GM12801 (cell line): ENCODE measurements at regions not wholly inside any gene's neighbourhood (a gene's known extent, or its start where the extent isn't known, plus 50 kb on each side); places are given as distances from the start of the nearest gene placed in this dataset.

Source experiments
- TF ChIP-seq, protein P1 (sequence below): IDR thresholded peaks from one replicate; pipeline ENCODE4 v1.5.1; 2011; ENCODE audit warnings: control low read depth; ENCODE audit not compliant: insufficient read length; ENCODE audit errors: extremely low read depth

- TF ChIP-seq, protein P1, sequence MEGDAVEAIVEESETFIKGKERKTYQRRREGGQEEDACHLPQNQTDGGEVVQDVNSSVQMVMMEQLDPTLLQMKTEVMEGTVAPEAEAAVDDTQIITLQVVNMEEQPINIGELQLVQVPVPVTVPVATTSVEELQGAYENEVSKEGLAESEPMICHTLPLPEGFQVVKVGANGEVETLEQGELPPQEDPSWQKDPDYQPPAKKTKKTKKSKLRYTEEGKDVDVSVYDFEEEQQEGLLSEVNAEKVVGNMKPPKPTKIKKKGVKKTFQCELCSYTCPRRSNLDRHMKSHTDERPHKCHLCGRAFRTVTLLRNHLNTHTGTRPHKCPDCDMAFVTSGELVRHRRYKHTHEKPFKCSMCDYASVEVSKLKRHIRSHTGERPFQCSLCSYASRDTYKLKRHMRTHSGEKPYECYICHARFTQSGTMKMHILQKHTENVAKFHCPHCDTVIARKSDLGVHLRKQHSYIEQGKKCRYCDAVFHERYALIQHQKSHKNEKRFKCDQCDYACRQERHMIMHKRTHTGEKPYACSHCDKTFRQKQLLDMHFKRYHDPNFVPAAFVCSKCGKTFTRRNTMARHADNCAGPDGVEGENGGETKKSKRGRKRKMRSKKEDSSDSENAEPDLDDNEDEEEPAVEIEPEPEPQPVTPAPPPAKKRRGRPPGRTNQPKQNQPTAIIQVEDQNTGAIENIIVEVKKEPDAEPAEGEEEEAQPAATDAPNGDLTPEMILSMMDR = no peak
These were observed 81.3 kb upstream of the NT5E start for GRCh38 chr6:85368631-85369030.

- TF ChIP-seq, protein P1 = no peak
These were observed 85.5 kb upstream of the NT5E start for GRCh38 chr6:85364344-85364743.

- TF ChIP-seq, protein P1 = no peak
These were observed 86.0 kb upstream of the NT5E start for GRCh38 chr6:85363870-85364269.

DNA sequence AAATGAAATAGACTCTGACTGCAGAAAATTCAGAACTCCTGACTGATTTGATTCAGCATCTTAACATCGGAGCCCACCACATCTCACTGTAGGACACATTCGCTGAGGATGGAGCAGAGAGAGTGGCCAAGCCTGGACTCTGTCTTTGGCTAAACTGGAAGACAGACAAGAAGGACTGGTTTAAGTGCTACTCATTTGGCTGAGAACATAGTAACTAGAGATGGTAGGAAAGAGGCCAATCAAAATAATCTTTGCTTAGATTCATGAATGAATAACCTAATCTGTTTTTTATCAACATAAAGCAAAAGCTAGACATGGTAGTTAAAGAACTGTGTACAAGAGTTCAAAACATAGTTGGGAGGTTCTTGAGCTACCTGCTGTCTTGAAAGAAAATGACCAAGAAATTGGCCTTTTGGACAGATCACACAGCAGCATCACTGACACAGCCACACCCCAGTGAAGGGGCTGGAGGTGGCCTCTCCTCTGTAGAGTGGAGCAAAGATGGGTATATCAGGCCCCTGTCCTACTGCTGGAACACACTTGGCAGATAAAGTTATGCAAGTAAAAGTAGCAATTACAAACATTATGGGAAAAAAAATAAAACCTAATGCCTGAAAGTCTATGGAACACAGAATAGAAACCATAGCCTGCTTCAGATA lies 87.1 kb upstream of the NT5E start:
- TF ChIP-seq, protein P1 = no peak

DNA sequence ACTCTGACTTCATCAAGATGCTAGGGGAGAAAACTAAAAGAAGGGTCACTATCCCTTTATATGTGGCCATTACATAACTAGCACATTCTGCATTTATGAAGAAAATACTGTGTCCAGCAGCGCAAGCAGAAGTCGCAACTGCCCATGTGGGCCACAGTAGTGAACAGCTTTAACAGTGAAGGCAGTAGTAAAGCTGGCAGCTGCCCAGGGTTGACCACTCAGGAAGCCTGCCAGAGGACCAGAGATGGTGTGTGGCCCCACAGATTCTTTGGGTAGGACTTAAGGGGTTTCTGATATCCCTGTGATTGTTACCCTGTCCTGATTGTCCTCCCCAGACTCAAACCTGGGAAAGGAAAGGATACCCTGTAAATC lies 88.3 kb upstream of the NT5E start:
- TF ChIP-seq, protein P1 = no peak

DNA sequence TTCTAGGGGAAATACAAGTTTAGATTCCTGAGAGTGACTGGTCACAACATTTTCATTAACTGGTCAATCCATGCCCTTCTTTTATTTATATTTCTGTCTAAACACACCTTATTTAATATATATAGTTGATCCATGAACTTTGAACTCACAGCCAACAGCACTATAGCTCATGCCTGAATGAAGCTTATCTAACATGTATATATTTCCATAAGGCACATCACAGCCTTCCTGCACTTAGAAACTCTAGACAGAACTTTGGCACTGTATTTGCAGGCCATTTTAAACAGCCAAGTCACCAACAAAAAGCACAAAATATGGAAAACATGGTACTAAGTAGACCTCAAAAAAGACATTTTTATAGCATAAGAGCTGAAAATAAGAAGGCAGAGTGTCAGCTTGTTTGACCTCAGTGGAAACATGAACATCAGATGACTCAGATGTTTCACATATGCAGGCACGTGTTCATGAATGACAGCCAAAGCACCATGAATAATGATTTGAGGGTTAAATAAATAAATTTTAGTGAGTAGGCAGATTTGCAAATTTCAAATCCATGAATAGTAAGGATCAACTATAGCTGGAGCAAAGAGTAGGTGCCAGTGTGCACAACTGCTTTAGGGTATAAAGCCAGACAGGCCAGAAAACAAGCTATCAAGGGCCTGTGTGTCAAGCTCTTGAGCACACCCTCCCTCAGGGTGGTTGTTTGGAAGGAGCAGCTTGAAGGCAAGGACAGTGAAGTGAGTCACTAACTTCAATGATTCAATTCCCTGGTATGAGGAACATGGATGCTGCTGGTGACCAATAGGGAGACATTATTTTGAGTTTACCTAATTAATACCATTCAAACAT lies 88.9 kb upstream of the NT5E start:
- TF ChIP-seq, protein P1 = no peak

- TF ChIP-seq, protein P1 = no peak
These were observed 92.2 kb upstream of the NT5E start for GRCh38 chr6:85357651-85358050.
